Mesothelial cell of epicardium (in vitro differentiated cells): ENCODE measurements at regions not wholly inside any gene's neighbourhood (a gene's known extent, or its start where the extent isn't known, plus 50 kb on each side); places are given as distances from the start of the nearest gene placed in this dataset.

Experiments used
- DNase-seq, 2 experiments: peaks; one replicate each; pipeline ENCODE4 v3.0.0; 2021; ENCODE audit warnings: low spot score in 2 of 2; ENCODE audit not compliant: unreplicated experiment in 2 of 2
- H3K27ac Mint-ChIP-seq: 2 replicates; pipeline ENCODE4 v1.8.0; 2021; ENCODE audit warnings: mixed read lengths
- H3K27me3 Mint-ChIP-seq: 2 replicates; pipeline ENCODE4 v1.8.0; 2021; ENCODE audit warnings: low read depth, mixed read lengths
- H3K36me3 Mint-ChIP-seq: 2 replicates; pipeline ENCODE4 v1.8.0; 2021; ENCODE audit warnings: mixed read lengths
- H3K4me1 Mint-ChIP-seq: 2 replicates; pipeline ENCODE4 v1.8.0; 2021; ENCODE audit warnings: mixed read lengths
- H3K4me3 Mint-ChIP-seq: 2 replicates; pipeline ENCODE4 v1.8.0; 2021; ENCODE audit warnings: mild to moderate bottlenecking, moderate library complexity, mixed read lengths
- H3K9me3 Mint-ChIP-seq: 2 replicates; pipeline ENCODE4 v1.8.0; 2021; ENCODE audit warnings: mixed read lengths
- TF ChIP-seq, protein P1 (sequence below): fragments of 200-600 bp; sonication (generic); IDR thresholded peaks from one replicate; pipeline ENCODE4 v1.5.0; 2021; ENCODE audit warnings: antibody characterized with exemption; ENCODE audit not compliant: unreplicated experiment

DNA sequence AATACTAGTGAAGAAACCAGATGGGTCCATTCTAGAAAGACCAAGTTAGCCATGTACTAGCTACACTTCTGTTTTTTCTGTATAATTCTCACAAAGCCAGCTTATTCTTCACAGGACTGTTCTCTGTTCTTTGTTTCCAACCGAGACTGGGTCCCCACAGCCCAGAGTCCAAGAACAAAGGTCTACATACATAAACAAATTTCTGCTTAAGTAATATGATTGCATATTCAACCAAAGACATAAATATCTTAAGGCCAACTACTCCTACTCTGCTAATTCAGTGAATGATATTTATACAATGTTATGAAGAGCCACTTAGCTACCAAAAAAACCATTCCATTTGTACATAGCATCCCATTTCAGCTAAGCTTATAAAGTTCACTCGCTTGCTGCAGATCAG is 299.8 kb upstream of the CCDC54 start:
- H3K36me3 Mint-ChIP-seq: no peaks in the 10 kb centered on the region
- H3K27ac Mint-ChIP-seq: no peak overlapping the region
- peaks cover 2% of the 10 kb centered on the region for H3K4me1 Mint-ChIP-seq
- H3K9me3 Mint-ChIP-seq: no peaks in the 10 kb centered on the region
- no peak overlapping the region for H3K4me3 Mint-ChIP-seq
- TF ChIP-seq, protein P1, sequence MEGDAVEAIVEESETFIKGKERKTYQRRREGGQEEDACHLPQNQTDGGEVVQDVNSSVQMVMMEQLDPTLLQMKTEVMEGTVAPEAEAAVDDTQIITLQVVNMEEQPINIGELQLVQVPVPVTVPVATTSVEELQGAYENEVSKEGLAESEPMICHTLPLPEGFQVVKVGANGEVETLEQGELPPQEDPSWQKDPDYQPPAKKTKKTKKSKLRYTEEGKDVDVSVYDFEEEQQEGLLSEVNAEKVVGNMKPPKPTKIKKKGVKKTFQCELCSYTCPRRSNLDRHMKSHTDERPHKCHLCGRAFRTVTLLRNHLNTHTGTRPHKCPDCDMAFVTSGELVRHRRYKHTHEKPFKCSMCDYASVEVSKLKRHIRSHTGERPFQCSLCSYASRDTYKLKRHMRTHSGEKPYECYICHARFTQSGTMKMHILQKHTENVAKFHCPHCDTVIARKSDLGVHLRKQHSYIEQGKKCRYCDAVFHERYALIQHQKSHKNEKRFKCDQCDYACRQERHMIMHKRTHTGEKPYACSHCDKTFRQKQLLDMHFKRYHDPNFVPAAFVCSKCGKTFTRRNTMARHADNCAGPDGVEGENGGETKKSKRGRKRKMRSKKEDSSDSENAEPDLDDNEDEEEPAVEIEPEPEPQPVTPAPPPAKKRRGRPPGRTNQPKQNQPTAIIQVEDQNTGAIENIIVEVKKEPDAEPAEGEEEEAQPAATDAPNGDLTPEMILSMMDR: no peak
- no peaks in the 10 kb centered on the region for H3K27me3 Mint-ChIP-seq
- no peak for DNase-seq

DNA sequence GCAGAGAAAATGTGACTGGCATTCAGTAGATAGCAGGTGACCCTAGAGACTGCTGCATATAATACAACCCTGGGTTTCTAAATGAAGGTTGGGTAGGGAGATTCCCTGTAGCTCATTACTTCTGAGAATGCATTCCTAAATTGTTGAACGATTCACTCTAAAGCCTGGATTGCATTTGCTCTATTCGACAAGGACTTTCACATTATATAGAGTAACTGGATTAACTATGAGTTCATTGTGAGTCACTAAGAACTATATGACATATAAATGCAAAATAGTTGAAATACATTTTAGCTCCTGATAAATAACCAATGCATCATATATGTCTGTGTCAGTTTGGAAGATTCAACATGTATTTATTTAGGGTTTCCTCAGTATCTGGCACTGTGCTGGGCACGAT is 294.7 kb upstream of the CCDC54 start:
- H3K9me3 Mint-ChIP-seq: peaks cover 6% of the 10 kb centered on the region
- no peaks in the 10 kb centered on the region for H3K36me3 Mint-ChIP-seq
- H3K4me3 Mint-ChIP-seq: no peak overlapping the region
- peaks cover 2% of the 10 kb centered on the region for H3K4me1 Mint-ChIP-seq
- H3K27me3 Mint-ChIP-seq: no peaks in the 10 kb centered on the region
- no peak for DNase-seq
- no peak overlapping the region for H3K27ac Mint-ChIP-seq
- TF ChIP-seq, protein P1: no peak

DNA sequence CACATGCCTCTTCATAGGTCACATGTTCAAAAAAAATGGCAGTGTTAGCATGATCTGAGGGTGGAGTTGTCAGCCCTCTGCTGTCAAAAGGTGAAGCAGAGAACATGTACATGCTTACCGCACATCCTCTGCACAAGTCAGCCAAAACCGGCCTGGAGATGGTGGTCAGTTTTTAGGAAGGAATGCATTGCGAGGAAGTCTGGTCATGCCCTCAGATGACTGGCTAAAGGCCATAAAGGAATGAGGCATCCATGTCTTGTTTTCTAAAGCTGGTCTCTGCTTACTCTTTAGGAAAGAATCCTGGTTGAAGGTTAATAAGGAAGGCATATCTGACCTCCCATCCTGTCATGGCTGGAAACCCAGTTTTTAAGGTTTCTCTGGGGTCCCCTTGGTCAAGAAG is 292.0 kb upstream of the CCDC54 start:
- no peaks in the 10 kb centered on the region for H3K27me3 Mint-ChIP-seq
- peaks cover 6% of the 10 kb centered on the region for H3K9me3 Mint-ChIP-seq
- no peak overlapping the region for H3K27ac Mint-ChIP-seq
- TF ChIP-seq, protein P1: no peak
- no peaks in the 10 kb centered on the region for H3K36me3 Mint-ChIP-seq
- no peak overlapping the region for H3K4me3 Mint-ChIP-seq
- DNase-seq: no peak
- H3K4me1 Mint-ChIP-seq: peaks cover 2% of the 10 kb centered on the region

DNA sequence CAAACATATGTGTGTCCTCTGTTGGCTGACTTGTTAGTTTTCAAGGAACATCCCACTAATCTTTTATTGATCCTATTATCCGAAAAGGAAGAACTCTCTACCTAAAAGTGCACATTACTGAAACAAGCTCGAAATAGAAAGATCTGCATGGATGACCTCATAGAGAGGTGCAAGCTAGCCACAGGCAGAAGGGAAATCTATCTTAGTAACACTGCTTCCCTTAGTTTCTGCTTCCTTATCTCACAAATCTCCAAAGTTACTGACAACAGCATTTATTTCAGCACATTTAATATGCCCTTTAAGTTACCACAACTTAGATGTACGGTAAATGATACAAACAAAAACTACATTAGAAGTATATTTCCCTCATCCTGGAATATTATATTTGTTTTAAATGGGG is 285.1 kb upstream of the CCDC54 start:
- Mint-ChIP-seq H3K27ac (no peak overlapping the region), H3K27me3 (no peaks in the 10 kb centered on the region), H3K9me3 (peaks cover 15% of the 10 kb centered on the region), H3K4me3 (no peak overlapping the region), H3K36me3 (peaks cover 8% of the 10 kb centered on the region), H3K4me1 (peaks cover 3% of the 10 kb centered on the region)
- no peak for DNase-seq
- TF ChIP-seq, protein P1: no peak

DNA sequence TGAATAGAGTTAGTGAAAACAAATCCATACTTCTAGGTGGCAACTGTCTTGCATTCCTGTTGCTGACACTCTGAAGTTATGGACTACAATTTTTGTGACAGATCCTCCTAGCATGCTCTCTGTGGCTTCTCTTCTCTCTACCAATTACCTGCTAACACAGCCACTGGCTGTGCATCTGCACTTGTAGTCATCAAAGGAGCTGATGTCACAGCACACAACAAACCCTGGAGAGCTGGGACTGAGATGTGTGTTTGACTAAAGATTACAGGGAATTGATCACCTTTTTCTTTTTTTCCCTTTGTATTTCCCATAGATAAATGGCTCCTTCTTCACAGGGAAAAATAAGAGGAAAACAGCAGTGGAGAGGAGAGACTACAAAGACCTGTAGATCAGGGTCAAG is 278.4 kb upstream of the CCDC54 start:
- peak overlapping the region; percentile 28 for H3K27ac Mint-ChIP-seq
- TF ChIP-seq, protein P1: no peak
- H3K27me3 Mint-ChIP-seq: no peaks in the 10 kb centered on the region
- peaks cover 8% of the 10 kb centered on the region for H3K36me3 Mint-ChIP-seq
- no peak overlapping the region for H3K4me3 Mint-ChIP-seq
- no peak for DNase-seq
- H3K9me3 Mint-ChIP-seq: peaks cover 14% of the 10 kb centered on the region
- peaks cover 26% of the 10 kb centered on the region for H3K4me1 Mint-ChIP-seq

DNA sequence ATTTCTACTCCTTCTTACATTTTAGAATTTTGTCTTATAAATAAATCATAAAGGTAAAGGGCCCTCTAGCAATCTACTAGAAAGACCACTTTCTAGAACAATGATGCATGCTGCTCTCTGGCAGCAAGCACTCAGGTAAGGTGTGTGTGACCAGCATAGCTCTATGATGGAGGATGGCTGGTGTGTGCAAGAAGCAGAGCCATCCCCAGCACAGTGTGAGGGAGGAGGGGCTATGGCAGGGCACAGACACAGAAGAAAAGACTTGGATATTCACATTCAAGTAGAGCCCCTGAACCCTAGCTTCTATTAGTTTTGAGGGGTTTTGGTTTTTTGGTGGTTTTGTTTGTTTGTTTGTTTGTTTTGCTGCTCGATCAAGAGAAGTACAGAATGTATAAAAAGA is 277.1 kb upstream of the CCDC54 start:
- peaks cover 26% of the 10 kb centered on the region for H3K4me1 Mint-ChIP-seq
- no peaks in the 10 kb centered on the region for H3K27me3 Mint-ChIP-seq
- H3K36me3 Mint-ChIP-seq: peaks cover 1% of the 10 kb centered on the region
- H3K27ac Mint-ChIP-seq: peak overlapping the region; percentile 76
- TF ChIP-seq, protein P1: no peak
- H3K9me3 Mint-ChIP-seq: peaks cover 13% of the 10 kb centered on the region
- H3K4me3 Mint-ChIP-seq: no peak overlapping the region
- no peak for DNase-seq
